Myocyte (in vitro differentiated cells): ENCODE measurements at regions not wholly inside any gene's neighbourhood (a gene's known extent, or its start where the extent isn't known, plus 50 kb on each side); places are given as distances from the start of the nearest gene placed in this dataset.

Source experiments
- DNase-seq: peaks from one replicate; pipeline ENCODE4 v3.0.0-alpha.2; 2012; ENCODE audit warnings: low read depth

- no peak for DNase-seq
Observed at GRCh38 chr6:166010136-166010960, 157.3 kb downstream of the TBXT start.

- DNase-seq, result no peak
Observed at GRCh38 chr6:166009385-166010031, 158.1 kb downstream of the TBXT start.

- DNase-seq, result peak; percentile 36
Observed at GRCh38 chr6:166008441-166009369, 158.9 kb downstream of the TBXT start.

DNA sequence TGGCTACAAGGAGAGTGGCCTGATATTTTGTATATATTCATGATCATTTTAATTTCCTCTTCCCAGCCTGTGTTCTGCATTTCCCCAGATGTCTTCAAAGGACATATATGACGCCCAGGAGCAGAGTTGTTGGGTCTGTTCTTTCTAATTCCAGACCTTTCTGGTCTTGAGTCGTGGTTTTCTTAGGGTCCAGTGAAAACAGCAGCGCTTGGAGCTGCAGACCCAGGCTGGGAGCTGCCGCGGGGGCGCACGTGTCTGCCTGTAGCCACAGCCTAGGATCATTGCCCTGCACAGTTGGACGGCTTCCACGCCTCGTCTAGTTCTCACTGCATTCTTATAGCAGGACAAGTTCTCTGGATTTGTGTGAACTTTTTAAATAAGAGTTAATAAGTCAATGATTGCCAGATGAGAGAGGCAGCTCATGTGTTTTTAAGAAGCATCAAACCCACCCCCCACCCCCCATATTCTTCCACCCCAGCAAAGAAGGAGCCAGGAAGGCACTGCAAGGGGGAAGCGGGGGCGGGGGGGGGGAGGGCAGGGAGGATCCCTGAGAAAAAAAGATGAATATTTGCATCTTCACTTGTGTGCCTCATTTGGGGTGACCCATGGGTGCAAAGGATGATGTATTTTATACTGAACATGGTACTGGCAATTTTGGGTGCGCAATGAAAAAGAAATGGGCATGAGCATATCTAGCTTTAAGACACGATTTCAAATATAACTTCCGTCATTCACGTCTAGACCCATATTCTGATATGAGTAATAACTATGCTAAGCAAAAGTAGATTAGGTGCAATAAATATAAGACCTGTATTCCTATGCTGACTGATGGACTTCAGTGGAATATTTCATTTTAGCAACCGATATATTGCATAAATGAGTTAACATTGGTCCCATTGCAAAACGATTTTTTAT lies 160.0 kb downstream of the TBXT start:
- peak; percentile 48 for DNase-seq

GRCh38 chr6:166006900-166007301 lies 160.8 kb downstream of the TBXT start:
- no peak for DNase-seq

- peak; percentile 42 for DNase-seq
Observed at GRCh38 chr6:166005944-166006899, 161.4 kb downstream of the TBXT start.

DNA sequence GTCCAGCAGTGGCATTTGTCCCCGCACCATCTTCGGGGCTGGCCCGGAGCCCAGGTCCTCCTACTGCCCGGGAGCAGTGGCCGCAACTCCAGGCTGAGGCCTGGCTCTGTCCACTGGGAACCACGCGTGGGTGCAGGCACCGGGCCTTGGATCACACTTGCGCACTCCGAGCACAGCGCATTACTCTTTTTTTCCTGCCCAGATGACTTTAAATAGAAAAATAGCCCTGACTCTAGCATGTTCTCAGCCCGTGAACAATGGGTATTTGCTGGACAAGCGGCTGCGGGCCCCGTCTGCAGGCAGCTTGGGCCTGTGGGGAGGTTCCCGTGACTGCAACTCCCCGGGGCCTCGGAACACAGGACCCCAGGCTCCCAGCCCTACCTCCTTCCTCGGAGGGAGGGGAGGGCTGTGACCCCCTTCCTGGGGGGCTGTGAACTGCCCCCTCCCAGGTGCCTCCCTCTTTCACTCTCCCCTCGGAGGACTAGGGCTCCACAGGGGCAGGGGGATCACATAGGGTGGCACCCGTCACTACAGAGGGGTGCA lies 162.2 kb downstream of the TBXT start:
- DNase-seq, result peak; percentile 14

GRCh38 chr6:166004876-166005275 lies 162.8 kb downstream of the TBXT start:
- no peak for DNase-seq

DNA sequence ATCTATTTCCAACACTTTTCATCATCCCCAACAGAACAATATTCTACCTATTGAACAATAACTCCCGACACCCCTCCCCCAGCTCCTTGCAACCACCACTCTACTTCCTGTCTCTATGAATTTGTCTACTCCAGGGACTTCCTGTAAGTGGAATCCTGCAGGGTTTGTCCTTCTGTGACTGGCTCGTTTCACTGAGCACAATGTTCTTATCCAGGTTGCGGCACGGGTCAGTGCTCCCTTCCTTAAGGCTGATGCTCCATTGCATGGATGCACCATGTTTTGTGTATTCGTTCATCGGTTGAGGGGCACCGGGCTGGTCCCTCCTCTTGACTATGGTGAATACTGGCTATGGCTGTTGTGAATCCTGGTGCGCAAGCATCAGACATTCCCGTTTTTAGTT lies 163.2 kb downstream of the TBXT start:
- no peak for DNase-seq

DNA sequence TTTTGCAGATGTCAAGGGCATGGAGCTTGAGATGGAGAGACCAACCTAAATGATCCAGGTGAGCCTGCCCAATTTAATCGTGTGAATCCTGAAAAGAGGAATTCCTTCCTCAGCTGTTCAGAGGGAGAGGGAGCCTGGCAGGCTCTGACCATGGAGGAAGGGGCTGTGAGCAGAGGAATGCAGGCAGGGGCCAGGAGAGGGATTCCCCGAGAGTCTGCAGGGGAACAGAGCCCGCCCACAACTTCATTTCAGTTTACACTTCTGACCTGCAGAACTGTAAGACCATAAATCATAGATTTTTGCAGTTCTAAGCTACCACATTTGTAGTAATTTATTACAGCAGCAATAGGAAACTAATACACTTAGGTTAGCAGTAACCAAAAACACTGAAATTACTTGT lies 164.1 kb downstream of the TBXT start:
- no peak for DNase-seq

GRCh38 chr6:166001359-166001758 lies 166.3 kb downstream of the TBXT start:
- DNase-seq, result no peak

DNA sequence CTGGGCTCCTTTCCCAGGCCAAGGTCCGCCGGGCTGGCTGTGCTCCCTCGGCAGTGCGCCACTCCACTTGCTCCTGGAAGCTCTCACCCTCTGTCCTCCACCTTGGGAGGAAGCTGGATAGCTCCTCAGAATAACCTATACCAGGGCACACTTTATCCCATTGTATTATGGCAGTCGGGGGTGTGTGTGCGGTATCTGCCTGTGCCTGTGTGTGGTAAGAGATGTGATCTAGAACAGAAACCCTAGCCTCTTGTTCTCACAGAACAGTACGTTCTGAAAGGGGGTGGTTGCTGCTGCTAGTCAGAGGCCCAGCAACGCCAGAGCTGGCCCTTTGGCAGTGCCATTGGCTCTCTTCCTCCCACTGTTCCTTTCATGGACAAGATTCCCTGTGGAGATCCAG lies 168.4 kb downstream of the TBXT start:
- no peak for DNase-seq

- no peak for DNase-seq
Observed at GRCh38 chr6:165998072-165998471, 169.6 kb downstream of the TBXT start.

- DNase-seq, result no peak
Observed at GRCh38 chr6:165991341-165991740, 176.3 kb downstream of the TBXT start.

- peak; percentile 18 for DNase-seq
Observed at GRCh38 chr6:165990216-165990615, 177.4 kb downstream of the TBXT start.

DNA sequence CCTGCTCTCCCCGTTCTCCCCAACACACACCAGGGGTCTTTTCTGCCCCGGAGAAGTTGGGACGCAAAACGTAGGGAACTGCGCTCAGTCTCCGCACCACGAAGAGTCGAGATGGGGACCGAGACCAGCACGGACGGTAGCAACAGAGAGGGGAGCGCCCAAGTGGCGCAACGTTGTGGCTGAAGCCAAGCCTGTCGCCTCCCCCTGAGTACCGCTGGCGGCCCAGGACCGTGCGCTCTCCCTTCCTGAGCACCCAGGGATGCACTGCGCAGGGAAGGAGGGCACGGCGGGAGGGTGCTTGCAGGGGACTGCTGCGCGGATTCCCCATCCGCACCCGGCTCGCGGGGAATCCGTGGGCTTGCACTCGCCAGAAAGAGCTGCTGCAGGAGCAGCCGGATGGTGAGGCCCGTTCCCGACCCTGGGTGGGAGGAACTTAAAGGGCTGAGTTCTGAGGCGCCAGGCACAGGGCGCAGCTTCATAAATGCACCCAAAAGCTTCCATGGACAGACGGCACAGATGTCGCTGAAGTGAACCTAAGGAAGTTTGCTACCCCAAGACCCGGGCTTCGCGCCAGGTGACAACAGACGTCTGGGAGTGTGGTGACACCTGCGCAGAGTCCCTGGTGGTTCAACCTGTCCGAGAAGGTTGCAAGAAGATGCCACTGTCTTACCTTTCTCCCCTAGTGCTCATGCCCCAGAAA lies 178.7 kb downstream of the TBXT start:
- no peak for DNase-seq

DNA sequence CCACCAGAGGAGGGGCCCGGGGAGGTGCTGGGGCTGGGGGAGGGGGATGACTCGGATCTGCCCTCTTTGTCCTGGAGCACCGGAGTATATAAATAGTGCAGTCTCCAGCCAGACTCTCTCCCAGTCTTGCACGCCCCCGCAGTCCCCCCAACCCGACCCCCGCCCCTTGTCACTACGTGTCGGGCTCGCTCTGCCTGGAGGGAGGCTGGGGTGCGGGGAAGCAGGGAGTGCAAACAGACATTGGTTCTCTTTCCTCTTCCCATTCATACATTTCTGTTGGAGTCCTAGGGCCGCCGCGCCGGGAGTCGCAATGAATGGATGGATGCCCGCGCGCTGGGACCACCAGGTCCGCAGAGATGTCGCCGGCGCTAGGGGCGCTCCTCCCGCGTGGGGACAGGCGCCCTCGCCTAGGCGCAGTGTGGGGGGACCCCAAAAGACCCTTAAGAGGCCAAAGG lies 179.3 kb downstream of the TBXT start:
- no peak for DNase-seq

- peak; percentile 72 for DNase-seq
Observed at GRCh38 chr6:165987483-165988301, 180.0 kb downstream of the TBXT start.
